ENCODE measurements at regions not wholly inside any gene's neighbourhood (a gene's known extent, or its start where the extent isn't known, plus 50 kb on each side); places are given as distances from the start of the nearest gene placed in this dataset.

DNA sequence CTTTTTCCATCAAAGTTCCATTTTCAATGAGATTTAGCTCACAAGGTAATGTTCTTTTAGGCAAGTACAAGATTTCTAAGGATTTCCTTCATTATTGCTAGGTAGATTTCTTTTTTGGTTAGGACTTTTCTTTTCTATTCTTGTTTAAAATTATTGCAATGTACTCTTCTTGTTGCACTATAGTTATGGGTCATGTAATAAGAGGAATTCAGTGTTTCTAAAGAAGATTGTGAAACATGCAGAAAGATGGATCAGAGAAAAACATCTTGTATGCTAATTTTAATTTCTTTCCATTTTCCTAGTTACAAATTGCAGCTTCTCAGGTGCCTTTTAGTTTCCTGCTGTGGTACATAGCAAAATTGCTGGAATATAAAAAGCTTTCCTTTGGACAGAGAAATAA is 56.1 kb downstream of the BTG1 start:
- no peak for DNase-seq (ENCODE audit: low read depth in 2 of 3, low spot score in 2 of 3)

DNA sequence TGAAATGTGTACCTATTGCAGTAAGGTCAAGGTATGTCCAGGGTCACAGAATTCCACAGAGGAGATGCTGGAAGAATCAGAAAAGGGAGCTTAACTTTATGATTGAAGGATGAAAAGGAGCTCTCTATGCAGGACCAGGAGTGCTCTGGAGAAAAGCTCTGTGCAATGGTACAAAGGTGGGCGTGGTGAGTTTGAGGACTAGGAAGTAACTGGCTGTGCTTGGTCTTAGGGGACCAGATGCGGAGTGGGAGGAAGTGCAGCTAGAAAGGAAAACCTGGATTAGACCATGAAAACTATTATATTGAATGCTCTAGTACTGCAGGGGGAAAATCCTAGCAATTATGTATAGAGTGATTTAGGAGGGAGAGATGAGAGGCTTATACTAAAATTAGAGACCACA is 56.8 kb downstream of the BTG1 start:
- no peak for DNase-seq (ENCODE audit: low read depth in 2 of 3, low spot score in 2 of 3)

DNA sequence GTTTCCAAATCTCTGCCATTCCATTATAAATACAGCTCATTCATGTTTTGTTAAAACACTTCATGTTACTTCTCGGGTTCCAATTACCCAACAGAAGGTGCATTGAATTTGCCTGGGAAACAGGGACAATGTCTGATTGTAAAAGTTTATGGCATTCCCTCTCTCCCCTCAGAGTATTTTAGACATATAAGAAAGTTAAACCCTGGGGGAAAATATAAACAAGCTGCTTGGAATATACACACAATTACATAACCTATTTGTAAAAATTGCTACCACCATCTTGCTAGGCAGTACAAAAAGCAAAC is 60.0 kb downstream of the BTG1 start:
- DNase-seq (ENCODE audit: low read depth in 2 of 3, low spot score in 2 of 3): no peak

DNA sequence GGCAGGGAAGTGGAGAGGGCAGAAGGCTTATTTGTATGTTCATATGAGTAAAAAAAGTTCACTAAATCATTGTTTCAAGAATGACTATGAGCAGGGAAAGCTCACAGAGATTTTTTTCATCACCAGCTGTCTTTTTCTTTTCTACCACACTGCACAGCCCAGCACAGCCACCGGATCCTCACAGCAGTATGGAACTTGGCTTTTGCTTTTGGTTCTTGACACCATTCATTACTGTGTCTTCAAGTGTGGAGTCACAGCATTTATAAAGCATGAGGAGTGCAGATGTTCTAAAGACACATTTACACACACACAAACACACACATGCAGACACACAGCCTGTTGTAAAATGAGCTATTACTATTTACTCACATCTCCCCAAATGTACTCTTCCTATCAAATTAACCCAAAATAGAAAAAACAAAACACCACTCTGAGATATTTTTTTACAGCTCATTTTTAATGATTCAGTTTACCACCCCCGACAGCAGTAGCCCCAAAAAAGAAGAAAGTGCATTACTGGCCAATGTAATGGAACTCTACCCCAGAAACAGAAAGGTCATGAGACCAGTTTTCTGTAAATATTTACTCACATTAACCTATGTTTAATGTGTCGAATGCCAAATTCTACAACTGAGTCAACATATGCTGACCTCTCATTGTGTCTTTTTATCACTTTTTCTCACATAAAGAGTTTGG is 60.5 kb downstream of the BTG1 start:
- no peak for DNase-seq (ENCODE audit: low read depth in 2 of 3, low spot score in 2 of 3)

DNA sequence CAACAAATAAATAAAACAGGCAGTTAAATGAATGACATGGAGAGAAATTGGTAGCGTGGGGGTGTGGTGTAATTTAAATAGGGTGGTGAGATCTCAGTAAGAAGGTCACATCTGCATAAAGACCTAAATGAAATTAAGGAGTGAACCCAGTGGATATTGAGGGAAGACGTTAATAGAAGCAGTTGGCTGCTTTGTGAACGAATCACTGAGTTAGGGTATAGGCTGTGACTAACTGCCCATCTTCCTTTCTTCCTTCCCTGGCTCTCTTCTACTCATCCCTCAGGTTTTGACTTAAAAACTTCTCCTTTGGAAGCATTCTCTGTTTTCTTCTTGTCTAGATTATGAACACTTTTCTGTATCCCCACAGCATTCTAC is 64.7 kb downstream of the BTG1 start:
- no peak for DNase-seq (ENCODE audit: low read depth in 2 of 3, low spot score in 2 of 3)

DNA sequence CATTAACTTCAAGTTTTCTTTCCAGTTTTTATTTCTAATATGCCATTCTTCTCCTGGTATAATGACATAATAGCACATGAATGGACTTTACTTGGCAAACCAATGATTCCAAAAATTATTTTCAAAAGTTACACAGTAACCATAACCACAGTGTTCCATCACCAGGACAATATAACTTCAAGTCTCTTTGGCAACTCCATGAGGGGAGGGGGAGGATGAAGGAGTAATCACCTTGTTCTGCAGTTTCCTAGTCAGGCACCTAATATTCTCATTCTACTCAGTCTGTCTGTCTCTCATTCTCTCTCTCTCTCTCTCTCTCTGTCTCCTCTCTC is 66.6 kb downstream of the BTG1 start:
- no peak for DNase-seq (ENCODE audit: low read depth in 2 of 3, low spot score in 2 of 3)

DNA sequence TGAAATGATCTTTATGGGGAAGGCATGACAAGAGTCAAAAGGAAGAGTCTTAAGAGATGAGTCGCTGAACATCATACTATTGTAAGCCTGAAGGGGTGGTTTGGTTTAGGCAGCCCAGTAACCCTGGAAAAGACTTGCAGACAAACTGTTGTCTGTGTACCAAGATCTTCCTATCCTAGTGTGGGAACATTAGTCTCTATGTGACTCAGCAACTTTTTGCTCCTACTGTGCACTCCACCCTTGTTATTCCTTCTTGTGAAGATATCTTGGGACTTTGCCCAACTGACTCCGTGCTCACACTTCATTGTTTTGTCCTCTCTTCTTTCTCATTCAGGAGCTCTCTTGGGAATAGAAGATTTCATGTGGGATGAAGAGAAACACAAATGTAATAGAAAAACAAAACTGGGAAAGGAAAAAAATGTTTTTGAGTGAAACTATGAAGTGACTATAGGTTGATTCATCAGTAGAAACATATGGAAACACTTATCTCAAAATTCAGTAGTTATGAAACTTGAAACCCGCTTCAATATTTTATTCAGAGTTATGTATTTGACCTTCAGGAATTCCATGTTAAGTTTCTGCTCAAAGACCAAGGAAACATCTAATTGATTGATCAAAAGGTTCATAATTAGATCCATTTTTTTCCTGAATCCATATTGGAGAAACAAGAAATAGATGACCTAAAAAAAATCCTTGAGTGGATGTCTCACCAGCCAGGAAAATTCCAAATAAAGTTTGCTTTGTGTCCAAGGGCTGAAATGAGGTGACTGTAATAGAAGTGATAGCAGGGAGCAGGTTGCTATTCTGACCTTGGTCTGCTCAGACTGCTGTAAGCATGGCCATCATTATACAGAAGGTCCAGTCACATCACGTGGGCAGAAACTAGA is 67.2 kb downstream of the BTG1 start:
- no peak for DNase-seq (ENCODE audit: low read depth in 2 of 3, low spot score in 2 of 3)

DNA sequence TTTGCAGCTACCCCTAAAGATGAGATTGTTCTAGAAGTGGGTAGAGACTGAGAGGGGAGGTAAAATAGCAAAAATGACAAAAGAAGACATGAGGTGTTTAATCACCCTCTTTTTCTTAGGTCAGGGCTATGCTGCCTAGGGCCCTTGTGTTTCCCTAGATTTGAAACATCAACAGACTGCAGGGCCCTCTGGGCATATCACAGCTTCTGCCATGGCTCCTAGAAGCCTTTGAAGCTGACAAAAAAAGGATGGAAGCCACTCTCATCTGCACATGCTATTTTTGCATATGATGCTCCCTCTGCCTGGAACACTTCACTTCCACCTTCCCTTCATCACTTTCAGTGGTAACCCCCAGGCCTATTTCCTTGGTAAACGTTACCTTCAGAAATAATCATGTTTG is 68.1 kb downstream of the BTG1 start:
- DNase-seq (ENCODE audit: low read depth in 2 of 3, low spot score in 2 of 3): no peak

DNA sequence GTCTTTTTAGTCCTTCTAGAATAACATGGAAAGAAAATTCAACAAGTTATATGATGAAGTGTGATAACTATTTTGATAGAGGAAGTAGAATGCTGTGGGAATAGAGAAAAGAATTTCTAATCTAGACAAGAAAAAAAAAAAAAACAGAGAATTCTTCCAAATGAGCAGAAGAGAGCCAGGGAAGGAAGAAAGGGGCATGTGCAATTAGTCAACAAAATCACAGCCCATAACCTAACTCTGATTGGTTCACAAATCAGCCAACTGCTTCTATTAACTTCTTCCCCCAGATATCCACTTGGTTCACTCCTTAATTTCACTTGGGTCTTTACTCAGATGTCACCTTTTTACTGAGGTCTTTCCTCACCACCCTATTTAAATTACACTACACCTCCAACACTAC is 69.5 kb downstream of the BTG1 start:
- DNase-seq (ENCODE audit: low read depth in 2 of 3, low spot score in 2 of 3): no peak

DNA sequence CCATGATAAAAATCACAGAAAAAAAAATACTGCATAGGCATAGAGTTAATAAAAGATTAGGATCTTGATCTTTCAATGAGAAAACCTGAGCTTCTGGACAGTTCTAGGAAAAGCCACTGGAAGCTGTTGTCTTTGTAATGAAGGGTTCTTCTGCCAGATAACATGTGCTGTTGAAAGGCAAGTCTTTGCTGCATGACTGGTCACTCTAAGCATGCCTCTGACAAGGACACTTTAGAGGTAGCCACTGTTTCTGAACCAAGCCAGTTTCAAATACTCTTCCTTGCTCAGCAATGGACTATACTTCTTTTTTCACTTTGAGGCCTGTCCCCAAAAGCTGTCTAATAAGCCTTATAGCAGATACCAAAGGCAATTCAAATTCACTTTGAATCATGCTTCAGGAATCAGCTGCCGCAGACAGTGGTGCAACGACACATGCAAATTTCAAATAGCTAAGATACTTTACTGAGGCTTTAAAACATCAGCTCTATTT is 70.2 kb downstream of the BTG1 start:
- no peak for DNase-seq (ENCODE audit: low read depth in 2 of 3, low spot score in 2 of 3)

DNA sequence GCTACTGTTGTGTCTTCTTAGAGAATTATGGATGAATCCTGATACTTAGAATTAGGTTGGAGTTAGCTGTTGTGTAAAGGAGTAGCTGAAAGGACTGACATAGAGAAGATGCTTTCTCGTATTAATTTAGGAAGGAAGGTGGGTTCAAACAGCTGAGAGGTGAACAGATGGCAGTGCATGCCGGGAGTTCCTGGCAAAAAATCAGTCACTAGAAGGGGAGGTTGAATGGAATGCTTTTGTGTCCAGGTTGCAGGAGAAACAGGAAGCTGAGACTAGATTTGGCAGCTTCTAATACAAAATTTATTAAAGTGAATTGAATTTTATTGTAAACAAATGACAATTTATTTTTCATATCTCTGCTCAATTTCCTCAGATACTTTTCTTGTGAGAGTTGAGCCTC is 70.8 kb downstream of the BTG1 start:
- no peak for DNase-seq (ENCODE audit: low read depth in 2 of 3, low spot score in 2 of 3)

DNA sequence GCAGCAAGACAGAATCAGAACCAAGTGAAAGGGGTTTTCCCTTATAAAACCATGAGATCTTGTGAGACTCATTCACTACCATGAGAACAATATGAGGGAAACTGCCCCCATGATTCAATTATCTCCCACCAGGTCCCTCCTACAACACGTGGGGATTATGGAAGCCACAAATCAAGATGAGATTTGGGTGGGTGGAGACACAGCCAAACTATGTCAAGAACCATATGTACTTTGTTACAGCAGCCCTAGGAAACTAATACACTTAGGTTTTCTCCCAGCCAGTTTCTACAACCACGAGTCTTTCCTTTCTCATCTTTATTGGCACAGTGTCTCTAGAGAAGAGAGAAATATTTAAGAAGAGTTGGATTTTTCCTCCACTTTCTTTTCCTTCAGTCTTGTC is 72.6 kb downstream of the BTG1 start:
- no peak for DNase-seq (ENCODE audit: low read depth in 2 of 3, low spot score in 2 of 3)

DNA sequence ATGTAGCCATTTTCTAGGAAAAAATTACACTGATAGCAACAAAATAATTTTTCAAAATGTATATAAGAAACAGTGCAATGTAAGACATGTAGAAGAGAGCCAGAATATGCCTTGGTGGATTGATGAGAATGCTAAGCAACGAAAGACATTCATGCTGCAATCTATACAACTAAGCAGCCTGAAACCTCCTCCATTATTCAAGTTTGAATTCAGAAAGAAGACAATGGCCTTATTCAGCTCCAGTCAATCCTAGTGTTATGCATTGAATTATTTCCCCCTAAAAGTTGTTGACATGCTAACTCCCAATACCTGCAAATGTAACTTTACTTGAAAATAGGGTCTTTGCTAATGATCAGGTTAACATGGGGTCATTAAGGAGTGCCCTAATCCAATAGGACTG is 73.5 kb downstream of the BTG1 start:
- DNase-seq (ENCODE audit: low read depth in 2 of 3, low spot score in 2 of 3): no peak

DNA sequence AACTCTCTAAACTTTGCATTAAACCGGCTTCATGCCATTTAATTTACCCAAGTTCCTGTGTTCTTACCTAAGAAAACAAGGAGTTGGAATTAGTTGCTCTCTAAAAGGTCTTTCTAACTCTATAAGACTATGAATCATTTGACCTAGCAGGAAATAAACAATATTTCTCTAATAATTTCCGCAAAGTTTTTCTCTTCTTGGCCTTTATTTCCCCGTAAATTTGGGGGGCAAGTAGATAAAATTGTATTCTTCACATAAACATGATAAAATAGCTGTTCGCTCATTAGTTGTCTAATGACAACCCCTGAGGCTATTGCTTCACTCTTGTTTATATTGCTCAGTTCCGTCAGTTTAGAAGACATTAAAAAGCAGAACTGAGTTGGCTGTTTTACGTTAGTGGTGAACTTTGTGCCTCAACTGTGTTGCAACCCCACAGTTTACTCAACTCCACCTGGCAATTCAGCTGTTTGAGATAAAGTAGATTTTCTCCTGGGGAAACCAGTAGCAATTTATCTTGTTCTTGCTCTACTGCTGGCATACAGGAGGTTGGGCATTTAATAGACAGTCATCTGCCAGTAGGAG is 74.7 kb downstream of the BTG1 start:
- no peak for DNase-seq (ENCODE audit: low read depth in 2 of 3, low spot score in 2 of 3)

DNA sequence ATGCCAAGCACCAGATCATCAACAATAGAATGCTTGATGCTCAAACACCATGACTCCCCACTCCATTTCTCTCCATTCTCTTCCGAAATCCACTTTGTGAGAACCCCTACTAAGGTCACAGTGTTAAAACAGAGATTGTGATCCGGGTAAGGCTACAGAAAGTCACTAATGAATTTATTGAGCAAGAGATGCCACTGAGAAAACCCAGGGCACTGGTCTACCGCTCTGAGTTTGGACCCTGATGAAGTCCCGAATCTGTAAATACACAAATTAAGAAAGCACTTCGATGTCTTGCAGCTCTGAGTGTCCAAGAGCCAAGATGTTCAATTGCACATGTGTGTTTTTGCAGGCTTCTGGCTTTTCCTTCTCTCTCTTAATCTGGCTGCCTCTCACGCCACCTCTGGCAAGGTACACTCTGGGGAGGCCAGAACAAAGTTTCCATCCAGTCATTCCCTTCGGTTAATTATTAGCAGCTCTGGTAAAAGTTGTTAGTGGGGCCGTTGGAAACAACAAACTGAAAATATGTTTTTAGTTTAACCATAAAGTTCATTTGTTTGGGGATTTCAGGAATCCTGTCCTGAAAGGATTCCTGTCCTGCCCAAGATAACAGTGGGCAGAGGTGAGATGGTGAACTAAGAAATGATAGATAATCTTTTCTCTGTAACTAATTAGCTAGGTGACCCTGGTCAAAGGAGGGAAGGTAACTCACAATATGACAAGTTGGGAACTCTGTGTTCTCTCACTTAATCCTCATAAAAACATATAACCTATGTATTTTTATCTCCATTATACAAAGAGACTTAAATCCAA is 75.4 kb downstream of the BTG1 start:
- DNase-seq (ENCODE audit: low read depth in 2 of 3, low spot score in 2 of 3): no peak

DNA sequence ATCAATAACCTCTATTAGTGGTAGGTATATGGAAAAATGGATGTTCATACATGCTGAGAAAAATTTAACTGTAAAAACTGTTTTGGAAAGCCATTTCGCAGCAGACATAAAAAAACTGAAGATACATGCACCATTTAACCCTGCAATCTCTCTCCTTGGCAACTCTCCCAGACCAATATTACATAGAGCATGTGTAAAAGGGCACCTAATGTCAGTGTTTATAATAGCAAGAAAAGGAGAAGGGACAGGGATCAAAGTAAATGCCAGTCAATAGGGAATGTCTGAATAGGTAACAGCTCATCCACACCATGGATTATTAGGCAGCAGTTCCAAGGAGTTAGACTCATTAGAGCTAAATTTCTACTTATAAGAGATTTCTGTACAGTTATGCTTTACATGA is 77.2 kb downstream of the BTG1 start:
- DNase-seq (ENCODE audit: low read depth in 2 of 3, low spot score in 2 of 3): no peak

DNA sequence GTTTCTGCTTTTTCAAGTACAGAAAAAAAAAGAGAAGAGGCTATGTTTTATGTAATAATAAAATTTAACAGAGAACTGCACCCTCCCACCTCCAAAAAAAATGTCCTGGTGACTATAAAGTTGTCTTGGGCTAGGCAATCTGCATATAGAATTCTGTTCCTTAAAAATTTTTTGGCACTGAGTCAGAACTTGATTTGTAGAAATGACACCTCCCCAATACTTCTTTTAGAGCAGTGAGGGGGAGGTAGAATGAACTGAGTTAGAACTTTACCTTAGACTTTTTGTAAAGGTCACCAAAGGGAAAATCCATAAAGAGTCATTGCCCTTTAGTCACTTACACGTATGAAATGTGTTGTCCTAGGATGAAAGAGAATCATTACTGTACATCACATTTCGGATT is 80.0 kb downstream of the BTG1 start:
- no peak for DNase-seq (ENCODE audit: low read depth in 2 of 3, low spot score in 2 of 3)

DNA sequence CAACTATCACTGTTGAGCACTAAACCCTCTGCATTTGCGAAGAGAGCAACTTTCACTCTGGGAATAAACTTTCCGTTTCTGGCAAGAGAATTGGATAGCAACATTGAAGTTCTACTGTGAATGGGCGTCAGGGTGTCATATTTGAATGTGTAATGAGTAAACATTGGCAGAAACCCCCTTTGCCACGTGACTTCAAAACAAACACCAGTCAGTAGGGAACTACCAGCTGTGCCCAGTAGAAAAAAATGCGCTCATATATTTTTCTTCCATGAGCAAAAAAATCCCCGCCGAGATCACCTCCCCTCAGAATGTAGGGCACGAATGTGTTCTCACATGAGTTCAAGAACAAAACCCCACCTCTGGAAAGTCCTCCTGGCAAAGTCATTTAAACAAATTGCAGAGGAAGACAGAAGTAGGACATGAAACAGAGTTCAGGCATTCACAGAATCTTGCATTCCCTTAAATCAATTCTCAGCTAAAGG is 80.6 kb downstream of the BTG1 start:
- DNase-seq (ENCODE audit: low read depth in 2 of 3, low spot score in 2 of 3): no peak

DNA sequence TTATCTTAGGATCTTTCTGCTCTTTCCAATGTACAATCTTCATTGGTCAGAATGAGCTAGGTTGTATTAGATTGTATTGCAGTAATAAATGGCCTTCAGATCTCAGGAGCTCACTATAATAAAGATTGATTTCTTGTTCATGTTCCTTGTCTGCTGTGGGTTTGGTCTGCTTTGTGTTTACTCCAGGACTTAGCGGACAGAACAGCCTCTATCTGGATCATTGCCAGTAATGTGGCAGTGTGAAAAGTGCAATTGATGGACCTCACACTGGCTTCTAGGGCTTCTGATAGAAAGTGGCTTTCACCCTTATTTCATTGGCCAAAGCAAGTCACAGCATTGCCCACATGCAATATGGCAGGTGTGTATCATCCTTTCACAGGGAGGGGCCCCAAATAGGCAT is 81.2 kb downstream of the BTG1 start:
- DNase-seq (ENCODE audit: low read depth in 2 of 3, low spot score in 2 of 3): no peak

DNA sequence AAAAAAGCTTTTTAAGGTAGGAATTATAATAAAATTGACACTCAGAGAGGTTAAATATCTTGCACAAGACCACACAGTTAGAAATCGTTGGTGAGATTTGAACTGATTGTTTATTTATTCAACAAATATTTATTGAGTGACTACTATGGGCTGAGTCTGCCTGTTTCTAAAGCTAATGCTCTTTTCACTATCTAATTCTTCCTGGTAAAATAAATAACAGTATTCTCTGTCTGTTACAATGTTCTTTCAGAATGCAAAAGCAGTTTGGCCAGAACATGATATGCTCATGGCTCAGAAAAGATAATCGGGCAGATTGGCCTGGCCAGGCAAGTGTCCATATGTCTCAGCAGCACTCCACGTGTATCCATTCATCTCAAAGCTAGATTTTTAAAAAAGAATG is 82.0 kb downstream of the BTG1 start:
- DNase-seq (ENCODE audit: low read depth in 2 of 3, low spot score in 2 of 3): no peak
